SHP77 (cell line): ENCODE measurements at regions not wholly inside any gene's neighbourhood (a gene's known extent, or its start where the extent isn't known, plus 50 kb on each side); places are given as distances from the start of the nearest gene placed in this dataset.

Source experiments
- DNase-seq, 2 experiments: peaks; one replicate each; lab custom pipeline; 2025; lab: John Stamatoyannopoulos, UW

DNA sequence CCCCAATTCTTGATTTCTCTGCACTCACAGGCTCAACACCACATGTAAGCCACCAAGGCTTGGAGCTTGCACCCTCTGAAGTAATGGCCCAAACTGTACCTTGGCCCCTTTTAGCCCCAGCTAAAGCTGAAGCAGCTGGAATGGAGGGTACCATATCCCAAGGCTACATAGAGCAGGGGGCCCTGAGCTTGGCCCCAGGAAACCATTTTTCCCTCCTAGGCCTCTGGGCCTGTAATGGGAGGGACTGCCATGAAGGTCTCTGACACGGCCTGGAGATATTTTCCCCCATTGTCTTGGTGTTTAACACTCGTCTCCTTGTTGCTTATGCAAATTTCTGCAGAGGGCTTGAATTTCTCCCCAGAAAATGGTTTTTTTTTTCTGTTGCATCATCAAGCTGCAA, 69.7 kb downstream of the SKA1 start:
- DNase-seq: no peak

DNA sequence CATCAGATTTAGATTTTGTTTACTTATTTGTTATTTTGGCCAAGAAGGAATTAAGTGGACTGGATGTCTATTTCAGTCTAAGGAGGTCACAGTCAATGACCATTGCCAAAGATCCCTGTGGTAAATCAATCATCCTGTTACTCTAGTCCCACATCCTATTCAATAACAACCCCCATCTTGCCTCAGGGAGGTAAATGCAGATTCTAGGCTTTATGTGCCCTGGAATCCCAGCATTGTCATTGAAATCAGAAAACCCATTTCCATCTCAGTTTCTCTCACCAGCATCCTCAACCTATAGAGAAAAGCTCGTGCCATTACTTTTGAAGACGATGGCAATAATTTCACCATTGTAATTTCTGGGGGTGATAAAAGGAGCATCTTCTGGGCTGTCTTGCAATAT, 71.8 kb downstream of the SKA1 start:
- DNase-seq: no peak

GRCh38 chr18:50447102-50447741, 72.4 kb downstream of the SKA1 start:
- DNase-seq: no peak

DNA sequence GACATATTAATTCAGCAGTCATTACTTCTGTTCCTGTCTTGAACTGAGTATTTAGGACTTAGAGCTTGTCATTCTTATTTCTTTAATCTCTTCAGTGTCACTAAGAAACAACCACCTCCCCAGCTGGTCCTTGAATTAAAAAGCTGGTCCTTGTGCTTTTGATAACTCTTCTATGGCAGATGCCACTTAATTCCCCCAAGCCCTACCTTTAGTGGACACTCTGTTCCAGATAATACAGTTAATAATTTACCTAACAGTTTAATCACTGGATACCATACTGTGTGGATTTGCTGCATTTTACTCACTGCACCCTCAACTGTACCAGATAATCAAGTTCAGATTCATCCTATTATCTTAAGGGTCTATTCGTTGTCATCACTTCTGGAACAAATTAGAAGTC, 73.1 kb downstream of the SKA1 start:
- DNase-seq: no peak

- DNase-seq: no peak
Observed at GRCh38 chr18:50451100-50451842, 76.4 kb downstream of the SKA1 start.

DNA sequence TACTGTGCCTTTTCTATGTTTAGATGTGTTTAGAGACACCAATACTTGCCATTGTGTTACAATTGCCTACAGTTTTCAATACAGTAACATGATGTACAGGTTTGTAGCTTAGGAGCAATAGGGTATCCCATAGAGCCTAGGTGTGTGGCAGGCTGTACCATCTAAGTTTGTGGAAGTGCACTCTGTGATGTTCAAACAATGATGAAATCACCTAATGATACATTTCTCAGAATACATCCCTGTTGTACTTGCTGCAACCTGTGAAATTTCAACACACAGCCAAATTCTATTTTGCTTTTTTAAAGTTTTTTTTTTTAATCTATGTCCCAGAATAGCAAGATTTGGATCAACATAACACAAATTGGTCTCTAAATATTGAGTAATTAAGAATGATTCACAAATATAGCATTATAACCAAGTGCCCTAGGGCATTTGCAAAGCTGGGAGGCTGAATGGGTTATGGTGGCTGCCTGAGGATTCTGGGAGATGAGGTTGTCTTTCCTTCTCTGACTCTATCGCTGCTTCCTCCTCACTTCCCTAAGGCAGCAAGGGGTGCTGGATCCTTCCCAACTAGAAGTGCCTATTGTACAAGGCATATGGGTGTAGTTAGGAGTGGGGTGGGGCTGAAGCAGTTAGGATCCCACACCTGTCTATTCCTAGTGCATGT, 78.3 kb downstream of the SKA1 start:
- DNase-seq: no peak

- DNase-seq: no peak
Observed at GRCh38 chr18:50453732-50454131, 78.9 kb downstream of the SKA1 start.

- DNase-seq: no peak
Observed at GRCh38 chr18:50454387-50454988, 79.6 kb downstream of the SKA1 start.

GRCh38 chr18:50456285-50456684, 81.4 kb downstream of the SKA1 start:
- DNase-seq: no peak

- DNase-seq: no peak
Observed at GRCh38 chr18:50457639-50458038, 82.8 kb downstream of the SKA1 start.

- DNase-seq: no peak
Observed at GRCh38 chr18:50458366-50458765, 83.5 kb downstream of the SKA1 start.

DNA sequence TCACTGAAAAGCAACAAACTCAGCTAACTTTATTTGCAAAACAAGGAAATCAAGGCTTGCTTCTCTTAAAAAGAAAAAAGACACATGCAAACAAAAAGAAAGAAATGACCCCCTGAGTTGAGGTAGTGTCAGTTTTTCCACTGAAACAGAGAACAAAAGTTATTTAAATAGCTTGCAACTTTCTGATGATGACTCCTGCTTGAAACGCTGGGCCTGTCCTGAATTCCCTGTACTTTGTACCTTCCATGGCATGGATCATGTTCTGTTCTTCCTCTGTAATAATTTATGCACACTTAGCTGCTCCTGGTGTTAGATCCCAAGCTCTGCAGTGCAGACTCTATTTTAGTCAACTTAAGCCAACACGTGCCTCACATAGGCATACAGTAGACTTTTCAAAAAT, 84.0 kb downstream of the SKA1 start:
- no peak for DNase-seq

DNA sequence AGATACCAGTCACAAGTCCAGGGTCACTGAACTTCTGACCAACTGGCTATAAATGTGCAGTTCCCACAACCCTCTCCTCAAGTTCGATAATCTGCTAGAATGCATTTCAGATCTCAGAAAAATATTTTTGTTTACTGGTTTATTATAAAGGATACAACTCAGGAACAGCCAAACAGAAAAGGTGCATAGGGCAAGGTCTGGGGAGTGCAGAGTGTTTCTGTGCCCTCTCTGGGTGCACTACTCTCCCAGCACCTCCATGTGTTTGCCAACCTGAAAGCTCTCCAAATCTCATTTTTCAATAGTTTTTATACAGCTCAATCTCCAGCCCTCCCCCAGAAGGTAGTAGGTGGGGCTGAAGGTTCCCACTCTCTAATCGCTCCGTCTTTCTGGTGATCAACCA, 85.2 kb downstream of the SKA1 start:
- no peak for DNase-seq

DNA sequence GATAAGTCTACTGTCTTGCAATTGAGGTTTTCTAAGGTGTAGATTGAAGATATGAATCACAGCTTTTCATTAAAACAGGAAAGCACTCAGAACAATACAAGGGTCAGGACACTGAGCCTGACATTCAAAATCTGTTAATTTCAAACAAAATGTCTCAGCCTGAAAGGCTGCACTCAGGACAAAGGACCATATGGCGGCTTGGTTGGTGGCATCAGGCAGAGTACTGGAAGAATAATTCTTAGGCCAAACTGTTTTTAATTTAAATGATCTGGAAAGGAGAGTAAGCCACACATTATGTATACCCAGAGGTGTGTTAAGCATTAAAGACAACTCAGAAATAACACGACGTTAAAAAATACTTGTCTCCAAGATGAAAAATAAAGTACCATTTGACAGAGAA, 85.9 kb downstream of the SKA1 start:
- no peak for DNase-seq

DNA sequence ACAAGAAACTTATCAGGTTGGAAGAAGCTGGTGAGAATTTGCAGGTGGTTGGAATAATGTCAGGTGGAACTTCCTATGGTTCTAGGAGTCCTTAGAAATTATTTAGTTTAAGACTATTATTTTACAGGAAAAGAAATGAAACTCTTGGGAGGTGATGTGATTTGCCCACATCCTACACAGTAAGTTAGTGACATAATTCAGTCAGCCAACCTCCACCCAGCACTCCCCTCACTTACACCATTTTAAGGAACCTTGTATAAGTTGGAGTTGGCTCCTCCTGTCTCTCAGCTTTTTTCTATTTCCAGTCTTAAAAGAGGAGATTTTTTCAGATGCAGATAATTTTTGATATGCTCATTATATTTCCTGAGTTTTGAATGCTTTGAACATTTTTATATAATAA, 86.4 kb downstream of the SKA1 start:
- DNase-seq: no peak

DNA sequence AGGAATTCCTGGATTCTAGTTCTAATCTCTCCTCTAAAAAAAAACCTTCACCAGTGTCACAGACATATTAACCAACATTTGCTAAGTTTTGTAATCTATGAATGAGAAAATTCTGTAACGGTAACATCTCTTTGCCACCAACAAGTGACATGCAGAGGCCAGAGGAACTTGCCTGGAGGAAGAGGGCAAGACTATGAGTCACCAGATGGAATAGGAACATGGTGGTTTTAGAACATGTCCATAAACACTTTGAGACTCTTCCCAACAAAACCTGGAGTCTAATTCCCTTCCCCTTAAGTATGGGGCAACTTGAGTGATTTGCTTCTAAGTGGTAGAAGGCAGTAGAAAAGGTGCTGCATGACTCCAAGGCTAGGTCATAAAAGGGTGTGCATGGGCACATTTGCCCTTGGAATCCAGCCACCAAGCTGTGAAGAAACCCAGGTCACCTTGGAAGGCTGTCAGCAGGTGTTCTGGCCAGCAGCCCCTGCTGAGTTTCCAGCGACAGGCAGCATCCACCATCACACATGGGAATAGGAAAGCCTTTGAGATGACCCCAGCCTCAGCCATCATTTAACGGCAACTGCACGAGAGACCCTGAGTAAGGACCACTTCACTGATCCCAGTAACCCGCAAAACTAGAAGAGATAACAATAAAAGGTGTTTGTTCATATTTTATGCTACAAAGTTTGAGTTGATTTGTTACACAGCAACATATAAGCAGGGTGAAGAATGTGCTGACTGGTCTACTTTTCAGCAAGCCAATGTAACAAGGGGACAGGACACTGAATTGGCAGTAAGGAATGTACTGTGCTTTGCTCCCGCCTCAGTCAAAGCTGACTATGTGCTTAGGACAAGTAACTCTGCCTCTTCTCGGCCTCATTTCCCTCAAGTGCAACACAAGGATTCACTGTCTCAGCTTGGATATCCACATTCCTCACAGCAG, 90.6 kb downstream of the SKA1 start:
- no peak for DNase-seq

GRCh38 chr18:50466634-50467033, 91.8 kb downstream of the SKA1 start:
- no peak for DNase-seq

GRCh38 chr18:50468807-50469206, 91.1 kb upstream of the MAPK4 start:
- DNase-seq: no peak

- no peak for DNase-seq
Observed at GRCh38 chr18:50469380-50469781, 90.5 kb upstream of the MAPK4 start.

DNA sequence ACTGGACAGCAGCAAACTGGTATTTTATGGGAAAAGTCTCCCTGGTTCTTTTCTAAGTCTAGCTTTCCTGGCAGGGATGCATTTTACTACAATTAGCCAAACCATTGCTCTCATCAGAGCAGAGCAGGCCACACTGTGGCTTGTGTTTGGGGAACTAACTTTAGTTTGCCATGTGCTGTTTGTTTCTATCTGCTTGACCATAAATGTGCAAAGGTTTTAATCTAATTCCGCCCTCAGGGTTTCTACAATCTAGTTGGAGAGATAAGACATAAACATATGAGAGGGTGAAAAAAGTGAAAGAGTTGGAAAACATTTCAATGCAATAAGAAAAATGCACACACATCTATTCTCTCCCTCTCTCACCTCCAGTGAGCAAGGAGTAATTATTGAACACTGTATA, 86.9 kb upstream of the MAPK4 start:
- no peak for DNase-seq

GRCh38 chr18:50473881-50474280, 86.0 kb upstream of the MAPK4 start:
- peak in 1 of 2 experiments; percentile 17 for DNase-seq
